Spleen (tissue), 7 donors: ENCODE measurements at regions not wholly inside any gene's neighbourhood (a gene's known extent, or its start where the extent isn't known, plus 50 kb on each side); places are given as distances from the start of the nearest gene placed in this dataset.

Experiments
- POLR2AphosphoS5 ChIP-seq, 3 donors: sonication (generic); formaldehyde crosslinking; IDR thresholded peaks; one replicate each; pipeline ENCODE4 v1.5.1; 2017; ENCODE audit warnings: antibody characterized with exemption in 3 of 3
- TF ChIP-seq, protein P1 (sequence below), 11 experiments: fragments of 200-600 bp in 7 of 11; fragments of 450-650 bp in 4 of 11; sonication (generic) in 4 of 11; IDR thresholded peaks in 8 of 11; conservative IDR thresholded peaks in 3 of 11; 1 replicate in 7 of 11; 2 replicates in 4 of 11; pipeline versions ENCODE4 v1.4.0 to v1.8.0; 2016 to 2021; ENCODE audit warnings: antibody characterized with exemption in 11 of 11, inconsistent platforms in 4 of 11, mild to moderate bottlenecking in 1 of 11
- donor health status: DM: no; HTN: no; CAD: no; lungs with moderate emphysema.
- donor health status: DM: no; HTN: no; CAD: no.
- donor health status: DM: no; HTN: no; CAD: no.

DNA sequence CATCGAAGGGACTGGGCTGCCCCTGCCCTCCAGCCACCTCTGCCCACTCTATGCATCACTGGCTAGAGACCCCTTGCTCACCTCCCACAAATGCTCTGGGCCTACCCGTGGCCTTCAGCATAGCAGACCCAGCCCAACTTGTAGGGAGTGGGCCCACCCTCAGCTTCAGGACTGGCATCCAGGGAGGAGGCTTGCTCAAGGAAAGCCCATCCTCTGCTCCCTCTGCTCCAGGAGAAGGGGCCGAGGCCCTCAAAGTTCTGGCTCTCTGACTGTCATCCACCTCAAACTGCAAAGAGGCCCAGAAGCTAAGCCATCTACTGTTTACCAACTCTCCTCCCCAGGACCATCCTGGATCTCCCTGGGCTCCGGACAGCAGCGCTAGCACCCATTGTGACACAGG is 84.5 kb downstream of the C5orf15 start:
- no peak for TF ChIP-seq POLR2AphosphoS5 (IDR thresholded peaks at IDR 0.05)
- TF ChIP-seq, protein P1, sequence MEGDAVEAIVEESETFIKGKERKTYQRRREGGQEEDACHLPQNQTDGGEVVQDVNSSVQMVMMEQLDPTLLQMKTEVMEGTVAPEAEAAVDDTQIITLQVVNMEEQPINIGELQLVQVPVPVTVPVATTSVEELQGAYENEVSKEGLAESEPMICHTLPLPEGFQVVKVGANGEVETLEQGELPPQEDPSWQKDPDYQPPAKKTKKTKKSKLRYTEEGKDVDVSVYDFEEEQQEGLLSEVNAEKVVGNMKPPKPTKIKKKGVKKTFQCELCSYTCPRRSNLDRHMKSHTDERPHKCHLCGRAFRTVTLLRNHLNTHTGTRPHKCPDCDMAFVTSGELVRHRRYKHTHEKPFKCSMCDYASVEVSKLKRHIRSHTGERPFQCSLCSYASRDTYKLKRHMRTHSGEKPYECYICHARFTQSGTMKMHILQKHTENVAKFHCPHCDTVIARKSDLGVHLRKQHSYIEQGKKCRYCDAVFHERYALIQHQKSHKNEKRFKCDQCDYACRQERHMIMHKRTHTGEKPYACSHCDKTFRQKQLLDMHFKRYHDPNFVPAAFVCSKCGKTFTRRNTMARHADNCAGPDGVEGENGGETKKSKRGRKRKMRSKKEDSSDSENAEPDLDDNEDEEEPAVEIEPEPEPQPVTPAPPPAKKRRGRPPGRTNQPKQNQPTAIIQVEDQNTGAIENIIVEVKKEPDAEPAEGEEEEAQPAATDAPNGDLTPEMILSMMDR (IDR thresholded peaks at IDR 0.05 in 8 of 11, conservative IDR thresholded peaks at IDR 0.05 in 3 of 11): no peak
